ENCODE measurements at regions not wholly inside any gene's neighbourhood (a gene's known extent, or its start where the extent isn't known, plus 50 kb on each side); places are given as distances from the start of the nearest gene placed in this dataset.

- DNase-seq (ENCODE audit: insufficient read length, low spot score) (no peak), FAIRE-seq (no peak)
Observed at GRCh38 chr2:160630801-160631590, 137.4 kb upstream of the RBMS1 start.

GRCh38 chr2:160632084-160632975, 138.7 kb upstream of the RBMS1 start:
- FAIRE-seq, result no peak

DNA sequence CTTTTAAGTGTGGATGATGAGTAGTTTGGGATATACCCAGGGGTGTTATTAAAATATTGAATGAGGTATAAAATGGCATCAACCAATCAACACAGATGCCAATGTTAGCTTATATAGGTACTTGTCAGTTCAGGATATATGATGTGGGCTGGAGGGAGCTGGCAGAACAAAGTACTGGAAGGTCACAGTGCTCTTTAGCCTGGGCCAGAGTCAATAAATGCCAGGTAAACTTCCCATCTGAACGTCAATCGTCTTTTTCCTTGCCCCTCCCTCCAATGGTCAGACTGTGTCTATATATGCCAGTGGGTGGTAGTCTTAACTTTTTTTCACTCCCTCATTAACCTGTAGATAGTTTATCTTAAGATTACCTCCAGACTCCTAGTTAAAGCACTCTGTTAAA, 140.8 kb upstream of the RBMS1 start:
- FAIRE-seq (no peak), DNase-seq (ENCODE audit: insufficient read length, low spot score) (no peak)

More at GRCh38 chr2:160632084-160632975, 138.7 kb upstream of the RBMS1 start:
- DNase-seq (ENCODE audit: insufficient read length, low spot score), result no peak

DNA sequence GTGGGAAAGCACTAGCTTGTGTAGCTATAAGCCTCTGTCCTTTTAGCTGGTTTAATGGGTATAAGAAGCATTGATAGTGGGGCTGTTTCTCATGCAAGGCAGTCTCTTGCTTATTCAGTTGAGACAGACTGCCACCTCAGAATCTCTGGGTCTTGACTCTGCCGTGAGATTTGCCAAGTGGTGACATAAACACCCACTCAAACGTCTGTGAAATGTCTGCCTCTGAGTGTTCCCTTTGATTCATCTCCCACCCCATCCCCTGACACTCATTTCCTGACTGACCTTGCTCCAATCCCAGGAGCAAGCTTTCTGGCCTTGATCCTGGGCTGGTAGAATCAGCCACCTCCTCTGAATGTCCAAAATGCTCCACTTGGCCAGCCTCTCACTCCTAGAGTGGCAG, 141.9 kb upstream of the RBMS1 start:
- no peak for DNase-seq (ENCODE audit: insufficient read length, low spot score)
- FAIRE-seq, result no peak

- no peak for FAIRE-seq
Observed at GRCh38 chr2:160639472-160639871, 145.9 kb upstream of the RBMS1 start.

GRCh38 chr2:160646684-160647444, 153.3 kb upstream of the RBMS1 start:
- DNase-seq (ENCODE audit: insufficient read length, low spot score), result no peak
- no peak for FAIRE-seq

More at GRCh38 chr2:160639472-160639871, 145.9 kb upstream of the RBMS1 start:
- DNase-seq (ENCODE audit: insufficient read length, low spot score), result no peak

DNA sequence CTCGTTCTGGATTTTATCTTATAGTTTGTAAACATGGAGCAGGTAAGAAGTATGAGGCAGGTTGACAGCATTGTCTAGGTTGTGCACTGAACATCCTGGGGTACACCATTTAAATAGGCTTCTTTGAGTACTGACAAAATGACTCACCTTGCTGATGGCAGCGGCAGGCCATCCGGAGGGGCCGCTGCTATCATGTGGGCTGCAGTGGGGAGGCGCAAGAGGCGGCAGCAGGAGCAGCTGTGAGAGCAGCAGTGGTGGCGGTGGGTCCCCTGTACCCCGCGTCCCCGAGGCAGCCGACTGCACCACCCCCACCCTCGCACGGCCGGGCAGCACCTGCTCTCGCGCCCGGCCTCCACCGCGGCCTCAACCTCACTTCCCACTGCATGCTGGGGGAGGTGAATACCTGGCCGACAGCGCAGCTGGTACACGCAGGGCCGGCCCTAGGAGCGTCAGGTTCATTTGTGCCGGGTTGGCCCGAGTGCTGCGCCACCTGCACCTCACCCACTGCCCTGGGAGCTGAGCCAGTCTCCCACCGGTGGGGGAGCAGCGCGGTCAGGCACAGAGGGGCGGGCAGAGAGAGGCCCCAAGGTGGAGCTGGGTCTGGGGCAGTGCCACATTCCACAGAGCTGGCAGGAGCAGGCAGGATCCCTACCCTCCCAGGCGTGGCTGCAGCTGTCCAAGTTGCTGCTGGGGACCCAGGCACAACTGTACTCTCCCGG, 154.5 kb upstream of the RBMS1 start:
- FAIRE-seq, result no peak
- DNase-seq (ENCODE audit: insufficient read length, low spot score), result no peak

DNA sequence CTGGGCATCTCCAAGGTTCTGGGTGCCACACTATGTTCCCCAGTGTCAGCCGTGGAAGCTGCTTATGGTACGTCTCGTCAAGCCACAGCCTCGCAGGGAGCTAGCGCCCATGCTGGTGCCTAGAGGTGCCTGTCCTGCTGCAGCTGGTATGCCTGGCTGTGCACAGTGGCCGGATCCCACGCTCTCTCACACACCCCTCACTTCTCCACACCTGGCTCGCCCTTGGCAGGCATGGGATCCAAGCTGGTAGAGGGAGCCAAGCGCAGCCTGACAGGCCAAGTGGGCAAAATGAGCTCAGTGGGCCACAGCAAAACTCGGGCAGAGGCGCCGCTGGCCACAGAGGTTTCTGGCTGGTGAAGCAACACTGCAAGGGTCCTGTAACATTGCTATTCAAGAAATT, 156.1 kb upstream of the RBMS1 start:
- FAIRE-seq (no peak), DNase-seq (ENCODE audit: insufficient read length, low spot score) (no peak)

- DNase-seq (ENCODE audit: insufficient read length, low spot score) (no peak), FAIRE-seq (no peak)
Observed at GRCh38 chr2:160650196-160651118, 156.8 kb upstream of the RBMS1 start.

- FAIRE-seq (no peak), DNase-seq (ENCODE audit: insufficient read length, low spot score) (no peak)
Observed at GRCh38 chr2:160651416-160652200, 158.0 kb upstream of the RBMS1 start.

GRCh38 chr2:160652236-160652635, 158.6 kb upstream of the RBMS1 start:
- DNase-seq (ENCODE audit: insufficient read length, low spot score) (no peak), FAIRE-seq (no peak)

- DNase-seq (ENCODE audit: insufficient read length, low spot score) (no peak), FAIRE-seq (no peak)
Observed at GRCh38 chr2:160657196-160657595, 163.6 kb upstream of the RBMS1 start.

- DNase-seq (ENCODE audit: insufficient read length, low spot score) (no peak), FAIRE-seq (no peak)
Observed at GRCh38 chr2:160658851-160659250, 165.2 kb upstream of the RBMS1 start.

- DNase-seq (ENCODE audit: insufficient read length, low spot score) (no peak), FAIRE-seq (no peak)
Observed at GRCh38 chr2:160660741-160661140, 167.1 kb upstream of the RBMS1 start.

DNA sequence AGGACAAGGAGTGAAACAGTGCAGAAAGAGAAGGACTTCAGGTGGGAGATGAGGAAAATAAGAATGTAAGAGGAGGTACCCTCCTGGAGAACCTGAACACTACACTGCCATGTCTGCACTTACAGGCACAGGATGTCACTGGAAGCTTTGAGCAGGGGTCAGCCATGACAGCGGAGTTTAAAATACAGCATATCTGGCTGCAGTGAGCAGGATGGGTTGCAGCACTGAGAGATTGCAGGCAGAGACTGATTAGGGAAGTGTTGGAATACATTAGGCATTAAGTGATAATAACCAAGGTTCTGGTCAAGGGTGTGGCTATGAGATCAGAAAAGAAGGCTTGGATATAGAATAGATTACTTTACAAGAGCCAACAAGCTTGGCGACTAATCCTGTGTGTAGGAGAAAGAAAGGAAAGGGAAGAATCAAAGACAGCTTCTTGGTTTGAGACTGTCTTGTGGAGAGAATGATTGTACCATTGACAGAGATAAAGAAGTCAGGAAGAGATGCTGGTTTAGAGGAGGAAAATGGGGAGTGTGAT, 171.1 kb upstream of the RBMS1 start:
- no peak for FAIRE-seq
- DNase-seq (ENCODE audit: insufficient read length, low spot score), result no peak

DNA sequence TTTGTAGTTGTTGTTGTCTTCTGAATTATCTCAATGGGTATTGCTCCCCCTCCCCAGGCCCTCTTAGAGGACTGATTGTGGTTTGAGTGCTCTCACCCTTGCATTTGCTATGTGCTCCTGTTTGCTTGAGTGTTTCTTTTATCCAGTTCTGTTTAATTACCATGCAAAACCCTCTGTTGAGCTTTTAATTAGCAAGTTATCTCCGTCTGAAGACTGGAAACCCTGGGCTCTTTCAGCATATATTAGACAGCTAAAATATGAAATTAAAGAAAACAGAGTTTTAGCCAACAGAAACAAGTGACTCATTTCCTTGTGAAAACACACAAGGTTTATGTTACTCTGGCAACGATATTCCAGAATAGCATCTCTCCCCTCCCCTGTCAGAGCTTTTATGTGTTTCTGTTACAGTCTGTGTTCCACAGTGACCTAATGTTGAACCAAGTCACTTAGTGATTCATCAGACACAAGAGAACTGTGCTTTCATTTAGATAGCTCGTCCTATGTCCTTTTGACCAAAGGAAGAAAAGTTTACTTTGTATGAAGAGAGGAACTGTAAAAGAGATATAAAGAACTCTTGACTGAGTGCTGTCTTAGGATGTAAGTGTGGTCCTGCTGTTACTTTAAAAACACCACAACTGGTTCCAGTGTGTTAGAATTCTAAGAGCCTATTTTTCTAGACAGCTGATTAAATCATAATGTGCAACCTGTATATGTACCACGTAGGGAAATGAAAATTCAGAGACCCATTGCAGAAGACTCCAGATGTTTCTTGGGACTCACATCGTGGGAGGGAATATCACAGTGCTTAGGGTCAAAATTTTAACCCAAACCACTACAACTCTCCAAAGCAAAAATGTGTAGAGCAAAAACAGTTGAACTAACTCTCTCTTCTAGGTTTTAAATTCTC, 172.8 kb upstream of the RBMS1 start:
- peak; percentile 74 for DNase-seq (ENCODE audit: insufficient read length, low spot score)
- peak; percentile 89 for FAIRE-seq

- FAIRE-seq (no peak), DNase-seq (ENCODE audit: insufficient read length, low spot score) (no peak)
Observed at GRCh38 chr2:160667811-160668210, 174.2 kb upstream of the RBMS1 start.
